ENCODE measurements at regions not wholly inside any gene's neighbourhood (a gene's known extent, or its start where the extent isn't known, plus 50 kb on each side); places are given as distances from the start of the nearest gene placed in this dataset.
A peak's percentile ranks its signal among the peaks of the same experiment; 100 is the strongest.

DNA sequence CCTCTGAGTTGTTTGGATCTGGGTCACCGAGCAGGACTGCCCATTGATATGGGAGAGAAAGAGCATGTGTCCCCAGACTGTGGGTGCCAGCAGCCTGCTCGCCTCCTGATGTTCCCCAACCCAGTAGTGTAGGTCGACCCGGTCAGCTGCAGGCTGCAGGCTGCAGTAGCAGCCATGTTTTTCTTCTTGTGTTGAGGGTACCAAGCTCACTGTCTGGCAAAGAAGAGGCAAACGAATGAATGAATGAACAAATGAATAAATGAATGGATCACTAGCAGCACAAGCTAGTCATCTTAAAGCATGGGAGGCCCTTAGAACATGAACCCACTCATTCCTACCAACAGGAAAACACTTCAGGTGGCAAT, 293.2 kb downstream of the SOX9 start:
- no peak for DNase-seq

DNA sequence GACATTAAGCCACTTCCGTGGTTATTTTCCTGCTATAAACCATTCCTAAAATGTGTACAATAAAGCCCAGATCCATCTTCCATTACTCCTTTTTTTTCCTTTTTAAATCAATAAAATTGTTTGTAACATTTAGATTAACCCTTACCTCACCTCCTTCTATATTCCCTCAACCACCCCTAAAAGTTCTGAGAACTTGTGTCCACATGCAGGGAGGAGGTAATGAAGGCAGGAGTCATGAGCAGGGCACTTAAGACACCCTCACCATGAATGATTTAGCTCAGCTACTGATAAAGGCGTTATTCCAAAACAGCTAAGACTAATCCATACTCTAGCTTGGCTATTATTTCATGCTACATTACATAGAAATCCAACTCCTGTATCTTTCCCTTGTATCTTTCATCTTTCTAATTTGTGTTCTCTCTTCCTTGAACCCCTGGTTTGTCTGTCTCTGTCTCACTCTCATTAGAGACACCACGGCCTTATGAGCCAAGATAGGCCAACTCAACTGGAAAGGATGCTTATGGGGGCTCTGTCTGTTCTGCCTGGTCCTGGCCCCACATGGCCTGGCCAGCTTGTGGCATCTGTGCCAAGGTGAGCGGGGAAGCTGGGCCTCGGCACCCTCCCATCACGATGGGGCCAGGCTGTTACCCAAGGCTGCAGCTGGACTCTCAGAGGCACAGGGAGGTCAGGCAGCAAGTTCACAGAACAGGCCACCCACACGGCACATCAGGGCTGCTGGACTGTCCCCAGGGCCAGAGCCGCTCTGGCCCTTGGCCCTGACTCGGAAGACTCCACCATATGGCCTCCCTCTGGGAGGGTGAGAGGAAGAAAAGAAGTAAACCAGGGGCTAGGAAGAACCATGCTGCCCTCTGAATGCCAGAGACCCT, 294.4 kb downstream of the SOX9 start:
- no peak for DNase-seq

DNA sequence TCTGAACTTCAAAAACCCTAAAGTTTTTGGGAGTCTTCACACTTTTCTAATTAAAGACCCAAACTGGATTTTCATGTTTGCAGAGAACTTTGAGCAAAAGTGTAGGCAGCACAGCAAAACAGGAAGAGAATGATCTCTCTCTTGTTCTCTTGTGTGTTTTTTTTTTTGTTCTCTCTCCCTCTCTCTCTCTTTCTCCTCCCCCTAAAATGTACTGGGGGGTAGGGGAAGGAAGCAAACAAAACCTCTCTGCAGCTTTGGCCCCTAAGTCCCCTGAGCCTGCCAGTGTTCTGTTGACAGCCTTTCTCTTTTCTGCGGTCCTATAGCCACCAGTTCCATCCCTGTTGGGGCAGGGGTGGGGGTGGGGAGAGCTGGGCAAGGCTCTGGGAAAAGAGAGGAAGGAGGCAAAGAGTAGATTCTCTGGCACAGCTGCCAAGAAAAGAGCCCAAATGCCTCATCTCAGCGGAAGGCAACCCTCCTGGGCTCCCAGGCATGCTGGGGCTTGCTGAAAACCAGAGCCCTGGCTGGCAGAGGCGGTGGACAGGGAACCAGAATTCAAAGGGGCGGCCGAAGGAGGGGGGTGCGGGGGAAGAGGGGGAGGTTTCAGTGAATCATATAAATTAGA, 295.3 kb downstream of the SOX9 start:
- peak; percentile 51 for DNase-seq

DNA sequence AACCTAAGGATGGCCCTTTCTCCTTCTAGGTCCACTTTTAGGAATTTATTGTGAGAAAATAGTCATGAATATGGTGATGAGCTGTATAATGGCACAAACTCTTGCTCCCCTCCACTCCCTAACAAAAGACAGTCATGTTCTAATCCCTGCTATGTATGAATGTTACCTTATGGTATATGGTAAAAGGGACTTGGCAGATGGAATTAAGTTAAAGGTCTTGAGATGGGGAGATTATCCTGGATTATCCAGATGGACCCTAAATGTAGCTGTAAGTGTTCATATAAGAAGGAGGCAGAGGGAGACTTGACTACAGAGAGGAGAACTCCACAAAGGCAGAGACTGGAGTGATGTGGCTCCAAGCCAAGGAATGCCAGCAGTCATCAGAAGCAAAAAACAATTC, 296.1 kb downstream of the SOX9 start:
- no peak for DNase-seq

DNA sequence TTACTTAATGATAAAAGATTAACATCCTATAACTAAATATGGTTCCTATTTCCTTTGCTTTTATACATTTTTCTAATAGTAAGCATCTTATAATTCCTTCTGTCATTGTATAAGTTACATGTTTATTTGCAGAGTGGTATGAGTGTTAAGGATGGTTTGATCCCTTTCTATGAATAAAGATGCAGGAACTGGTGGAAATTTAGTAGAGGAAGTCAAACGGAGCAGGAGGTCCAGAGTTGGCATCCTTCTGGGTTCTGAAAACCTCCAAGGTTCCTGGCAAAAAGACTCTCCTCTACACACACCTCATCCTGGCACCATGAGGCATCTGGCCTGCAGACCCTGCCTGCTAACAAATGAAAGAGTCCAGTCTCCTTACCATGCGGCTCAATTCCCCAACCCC, 296.8 kb downstream of the SOX9 start:
- no peak for DNase-seq

DNA sequence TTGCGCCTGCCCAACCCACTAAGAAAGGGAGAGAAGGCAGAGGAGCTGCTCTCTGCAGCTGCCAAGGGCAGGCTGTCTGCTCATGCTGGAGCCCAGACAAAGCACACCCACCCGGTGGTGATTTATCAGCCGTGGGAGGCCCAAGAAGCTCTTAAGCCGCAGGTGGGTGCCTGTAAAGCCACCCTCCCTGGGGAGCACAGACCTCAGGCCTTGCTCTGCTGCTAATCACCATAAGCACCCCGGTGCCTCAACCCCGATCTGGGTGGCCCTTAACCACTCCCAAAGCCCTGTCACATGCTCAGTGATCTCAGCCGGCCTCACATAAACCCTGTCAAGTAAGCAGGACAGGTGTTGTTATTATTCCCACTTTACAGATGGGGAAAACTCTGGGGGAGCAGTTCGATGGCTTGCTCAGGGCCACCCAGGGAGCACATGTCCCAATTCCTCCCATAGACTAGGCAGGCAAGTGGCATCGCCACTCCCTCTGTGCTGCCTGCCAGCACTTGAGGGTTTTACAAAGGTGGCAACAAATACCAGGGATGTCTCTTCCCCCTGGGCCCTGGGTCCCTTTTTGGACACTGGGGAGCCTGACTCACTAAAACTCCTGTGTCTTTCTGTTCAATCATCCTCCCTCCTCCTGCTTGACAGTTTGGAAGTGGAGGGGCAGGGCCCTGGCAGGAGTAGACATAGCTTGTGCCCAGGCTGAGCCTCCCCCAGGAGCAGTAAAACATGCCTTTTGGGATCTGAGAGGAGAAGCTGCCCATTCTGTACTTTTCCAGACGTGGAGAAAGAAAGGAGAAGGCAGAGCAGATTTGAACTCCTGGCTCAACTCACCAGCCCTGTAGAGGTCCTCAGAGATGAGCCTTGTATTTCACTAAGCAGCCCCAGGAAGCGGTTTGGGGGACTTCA, 299.3 kb downstream of the SOX9 start:
- DNase-seq: no peak

DNA sequence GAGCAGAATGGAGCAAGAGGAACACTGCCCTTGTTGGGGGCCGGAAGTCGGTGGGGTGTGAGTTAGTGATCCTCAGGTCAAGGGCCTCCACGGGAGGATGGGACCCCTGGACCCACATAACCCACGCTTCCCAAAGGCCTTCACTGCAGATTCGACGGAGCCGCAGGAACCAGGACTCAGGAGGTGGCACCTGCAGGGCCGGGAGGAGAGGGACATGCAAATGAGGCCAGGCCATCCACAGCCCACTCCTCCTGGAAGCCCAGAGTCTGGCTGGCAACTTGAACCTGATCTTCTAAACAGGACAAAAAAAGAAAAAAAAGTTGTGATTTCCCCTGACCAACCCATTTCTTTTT, 299.9 kb downstream of the SOX9 start:
- DNase-seq: no peak

DNA sequence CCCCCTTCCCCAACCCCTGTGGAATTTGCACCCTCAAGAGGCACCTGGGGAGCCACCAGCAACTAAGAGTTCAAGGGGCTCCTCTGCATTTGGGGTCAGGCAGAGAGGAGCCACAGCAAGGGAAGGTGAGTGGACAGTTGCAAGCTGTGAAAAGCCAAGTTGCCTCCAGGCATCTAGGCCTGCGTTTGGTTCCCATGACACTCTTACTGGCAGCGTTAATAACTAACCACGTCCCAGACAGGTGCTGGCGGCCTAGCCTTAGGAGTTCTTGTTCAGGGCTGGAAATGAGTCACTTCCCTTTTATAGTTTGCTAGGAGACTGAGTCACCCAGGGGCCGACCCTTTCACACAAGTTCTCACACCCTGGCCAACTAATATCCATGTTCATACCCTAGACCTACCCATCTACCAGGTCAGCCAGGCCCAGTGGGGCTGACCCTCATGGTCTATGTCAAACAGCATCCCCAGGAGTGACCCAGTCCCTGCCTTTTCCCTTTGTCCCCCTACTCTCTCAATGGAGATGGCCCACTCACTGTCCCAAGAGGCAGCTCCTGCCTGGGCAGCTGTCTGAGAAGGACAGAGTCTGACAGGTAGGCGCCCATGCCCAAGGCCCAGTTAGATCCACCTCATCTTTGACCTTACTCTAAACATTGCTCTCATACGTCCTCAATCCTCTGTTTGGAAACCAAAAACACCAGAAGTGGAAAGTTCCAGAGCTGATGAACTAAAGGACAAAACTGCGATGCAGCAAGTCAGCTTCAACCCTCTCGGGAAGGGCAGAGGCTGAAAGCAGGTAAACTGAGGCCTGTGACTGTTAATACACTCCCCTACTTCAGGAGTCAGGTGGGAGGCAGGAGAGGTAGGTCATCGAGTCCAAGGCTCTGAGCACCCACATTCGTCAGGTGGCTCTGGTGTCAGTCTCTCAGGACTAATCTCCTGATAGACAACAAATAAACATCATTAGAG, 300.6 kb downstream of the SOX9 start:
- DNase-seq: no peak

DNA sequence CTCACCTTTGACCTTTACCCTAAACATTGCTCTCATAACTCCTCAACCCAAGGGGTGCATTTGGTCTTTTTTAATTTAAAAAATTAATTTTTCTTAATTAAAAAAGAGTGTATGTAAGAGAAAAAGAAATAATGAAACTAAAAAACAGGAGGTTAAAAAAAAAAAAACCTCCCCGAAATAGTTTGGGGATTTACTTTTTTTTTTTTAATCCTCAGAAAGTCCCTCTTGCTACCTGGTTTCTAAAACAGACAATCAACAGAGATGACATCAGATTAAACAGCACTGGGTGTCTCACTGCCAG, 301.3 kb downstream of the SOX9 start:
- DNase-seq: no peak

DNA sequence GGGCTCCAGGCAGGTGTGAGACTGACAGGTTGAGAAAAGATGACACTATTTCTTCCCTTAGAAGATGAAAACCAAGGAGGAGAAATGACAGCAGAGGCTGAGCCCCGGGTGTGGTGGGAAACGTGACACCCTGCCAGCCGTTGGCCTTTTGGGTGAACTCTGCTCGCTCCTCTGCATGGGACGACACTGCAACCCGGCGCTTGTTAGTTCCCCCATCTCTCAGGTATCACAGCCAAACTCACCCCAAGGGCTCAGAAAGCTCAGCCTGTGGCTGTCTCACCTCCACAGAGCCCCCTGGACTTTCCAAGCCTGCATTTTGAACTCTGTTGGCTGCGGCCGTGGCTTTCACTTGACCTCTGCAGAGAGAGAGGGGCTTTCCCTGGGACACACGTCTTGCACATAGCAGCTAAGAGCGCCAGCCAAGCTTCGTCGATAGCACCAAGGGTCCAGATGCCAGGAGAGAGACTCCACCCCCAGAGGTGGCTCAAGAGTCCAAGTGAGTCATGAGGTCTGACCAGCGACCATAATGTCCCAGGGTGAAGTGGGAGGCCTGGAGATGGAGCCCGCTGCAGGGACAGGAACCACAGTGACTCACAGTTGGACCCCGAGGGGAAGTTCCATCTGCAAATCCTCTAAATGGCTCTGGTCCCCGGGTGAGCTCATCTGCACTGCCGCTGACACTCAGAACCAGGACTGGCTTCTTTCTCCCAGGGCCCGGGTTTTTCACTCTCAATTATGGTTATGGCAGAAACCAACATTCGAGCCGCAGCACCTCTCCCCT, 301.9 kb downstream of the SOX9 start:
- DNase-seq: no peak

DNA sequence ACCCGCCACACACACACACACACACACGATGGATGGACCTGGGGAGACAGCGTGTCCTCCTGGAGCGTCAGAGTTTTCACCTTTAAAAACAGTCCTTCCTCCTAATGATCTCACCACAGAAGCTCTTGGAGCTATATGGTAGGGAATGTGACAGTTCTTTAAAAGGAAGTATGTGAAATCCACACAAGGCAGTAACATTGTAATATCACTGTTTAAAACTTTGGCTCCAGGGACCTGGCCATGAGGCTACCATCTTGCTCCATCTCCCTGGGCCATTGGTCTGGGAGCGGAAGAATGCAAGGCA, 302.4 kb downstream of the SOX9 start:
- DNase-seq: no peak

DNA sequence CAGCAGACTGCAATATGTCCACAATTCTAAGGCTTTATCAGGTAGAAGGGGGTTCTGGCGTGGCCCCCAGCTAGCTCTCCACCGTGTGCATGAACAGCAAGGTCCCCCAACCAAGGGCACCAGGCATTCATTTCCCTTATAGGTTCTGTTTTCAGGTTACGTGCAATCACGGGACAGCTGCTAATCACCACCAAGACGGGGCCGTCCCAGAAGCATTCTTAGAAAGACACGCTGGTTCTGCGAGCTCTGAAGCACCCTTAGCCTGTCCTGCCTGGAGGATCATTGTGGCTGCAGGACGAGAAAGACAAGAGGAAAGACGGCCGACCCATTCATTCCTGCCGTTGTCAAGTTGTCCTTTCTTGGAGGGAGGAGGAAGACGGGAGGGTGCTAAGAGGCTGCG, 302.9 kb downstream of the SOX9 start:
- DNase-seq: no peak

DNA sequence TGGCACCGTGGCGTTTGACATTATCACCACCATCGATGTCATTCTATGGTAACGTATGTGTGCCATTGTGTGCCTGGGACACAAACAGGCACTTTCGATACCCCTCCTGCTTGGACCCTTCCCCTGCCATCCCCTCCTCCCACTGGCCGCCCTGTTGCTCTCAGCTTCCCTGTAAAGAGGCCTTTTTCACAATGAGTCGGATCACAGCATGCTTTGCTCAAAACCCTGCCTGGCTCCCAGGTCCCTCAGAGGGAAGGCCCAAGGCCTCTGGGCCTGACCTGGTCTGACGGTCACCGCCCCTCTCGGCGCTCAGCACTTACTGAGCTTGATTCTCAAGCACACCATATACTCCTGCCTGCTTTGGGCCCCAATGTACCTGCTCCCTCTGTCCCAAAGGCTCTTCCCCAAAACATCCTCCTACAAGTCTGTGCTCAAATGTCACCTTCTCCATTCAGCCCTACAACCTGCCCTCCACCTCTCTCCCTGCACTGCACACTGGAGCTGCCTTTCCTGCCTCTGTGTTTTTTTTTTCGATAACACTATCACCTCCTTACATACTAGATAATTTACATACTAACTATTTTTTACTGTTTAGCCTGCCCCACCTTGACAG, 303.8 kb downstream of the SOX9 start:
- DNase-seq: no peak

DNA sequence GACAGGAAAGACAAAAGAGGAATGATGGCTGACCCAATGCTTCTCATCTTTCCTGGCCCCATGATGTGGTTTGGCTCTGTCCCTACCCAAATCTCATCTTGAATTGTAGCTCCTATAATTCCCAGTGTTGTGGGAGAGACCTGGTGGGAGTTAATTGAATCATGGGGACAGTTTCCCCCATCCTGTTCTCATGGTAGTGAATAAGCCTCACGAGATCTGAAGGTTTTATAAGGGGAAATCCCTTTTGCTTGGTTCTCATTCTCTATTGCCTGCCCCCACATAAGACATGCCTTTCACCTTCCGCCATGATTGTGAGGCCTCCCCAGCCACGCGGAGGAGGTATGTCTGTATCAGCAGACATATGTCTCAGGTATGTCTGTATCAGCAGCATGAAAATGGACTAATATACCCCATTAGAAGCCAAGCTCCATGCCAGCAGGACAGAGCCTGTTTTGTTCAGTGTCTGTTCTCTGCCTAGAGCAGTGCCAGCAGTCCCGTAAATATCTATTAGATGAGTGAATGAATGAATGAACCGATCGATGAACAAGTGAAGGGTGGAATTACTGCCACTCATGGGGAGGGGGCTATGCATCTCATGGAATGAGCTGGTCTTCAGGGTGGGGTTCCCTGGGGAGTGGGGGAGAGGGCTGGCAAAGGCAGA, 304.4 kb downstream of the SOX9 start:
- no peak for DNase-seq

DNA sequence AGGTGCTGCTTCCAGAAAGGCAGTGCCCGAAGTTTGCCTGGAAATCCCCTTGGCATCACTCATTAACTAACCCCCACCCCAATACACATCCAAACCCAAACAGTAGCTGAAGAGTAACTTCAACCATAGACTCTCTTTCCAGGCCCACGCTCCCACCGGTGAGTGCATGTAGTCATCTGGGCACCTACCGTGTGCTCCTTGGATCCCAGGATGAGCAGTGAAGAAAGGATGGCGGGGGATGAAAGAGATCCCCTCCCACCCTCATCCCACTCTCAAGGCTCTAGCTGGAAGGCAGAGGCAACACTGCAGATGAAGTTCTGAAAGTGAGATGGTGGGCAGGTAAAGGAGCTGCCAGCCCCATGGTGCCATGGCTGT, 305.0 kb downstream of the SOX9 start:
- no peak for DNase-seq

DNA sequence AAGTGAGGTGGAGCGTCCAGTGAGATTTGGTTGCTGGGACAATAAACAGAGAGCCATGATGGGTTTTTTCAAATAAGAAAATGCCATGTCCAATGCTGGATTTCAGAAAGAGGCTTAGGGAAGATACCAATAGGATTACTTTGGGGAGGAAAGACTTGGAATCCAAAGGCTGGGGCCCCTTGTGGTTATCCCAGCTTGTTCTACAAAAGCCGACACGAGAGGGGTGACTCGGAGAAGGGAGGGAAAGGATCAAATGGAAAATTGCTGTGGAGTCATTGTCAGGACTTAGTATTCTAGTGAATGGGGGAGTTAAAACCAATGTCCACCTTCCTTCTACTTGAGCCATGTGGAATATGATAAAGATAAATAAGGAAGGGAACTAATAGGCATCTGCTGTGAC, 305.5 kb downstream of the SOX9 start:
- DNase-seq: no peak

DNA sequence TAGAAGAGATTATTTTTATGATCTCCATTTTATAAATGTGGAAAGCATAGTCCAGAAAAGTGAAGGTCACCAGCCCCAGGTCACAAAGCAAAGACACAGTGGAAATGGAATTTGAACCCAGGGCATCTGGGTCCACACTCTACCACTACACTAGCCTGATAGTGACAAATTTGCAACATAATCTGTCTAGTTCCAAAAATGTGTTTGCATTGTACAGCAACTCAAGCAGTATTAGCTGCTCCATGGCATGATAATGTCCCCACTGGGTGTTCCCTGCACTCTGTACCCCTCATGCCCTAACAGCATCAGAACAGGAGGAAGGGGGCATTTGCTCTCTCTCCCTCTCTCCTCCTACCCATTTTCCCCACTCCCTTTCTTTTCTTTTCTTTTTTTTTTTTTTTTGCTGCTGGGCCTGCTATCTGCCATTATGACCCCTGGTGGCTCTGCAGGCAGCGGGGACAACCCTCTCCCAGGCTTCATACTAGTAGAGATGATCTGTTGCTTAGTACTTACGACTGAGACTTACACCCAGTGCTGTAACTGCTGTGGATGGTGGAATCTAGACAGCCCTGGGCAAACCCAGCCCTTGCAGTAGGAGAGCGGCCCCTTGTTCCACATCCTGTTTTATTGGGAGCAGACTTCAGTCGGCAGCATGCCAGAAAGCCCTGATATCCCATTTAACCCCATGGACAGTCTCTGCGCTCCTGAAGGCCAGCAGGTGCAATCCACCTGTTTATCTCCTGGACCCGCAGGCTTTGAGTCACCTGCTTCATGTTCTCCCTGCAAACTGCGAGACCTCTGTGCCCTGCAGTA, 306.3 kb downstream of the SOX9 start:
- peak; percentile 86 for DNase-seq

DNA sequence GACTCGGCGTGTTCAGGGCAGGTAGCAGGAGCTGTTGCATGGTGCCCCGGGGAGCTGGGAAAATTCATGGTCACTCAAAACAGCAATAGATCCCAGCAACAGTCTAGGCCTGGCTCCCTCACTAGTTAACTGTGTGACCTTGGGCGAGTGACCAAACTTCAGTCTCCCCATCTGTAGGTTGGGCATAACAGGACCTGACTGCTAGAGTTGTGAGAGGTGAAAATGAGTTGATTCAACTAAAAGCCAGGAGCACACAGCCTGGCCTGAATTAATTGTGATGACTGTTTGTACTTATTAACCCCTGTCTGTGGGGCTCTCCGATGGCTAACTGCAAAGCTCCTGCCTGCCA, 306.9 kb downstream of the SOX9 start:
- no peak for DNase-seq

DNA sequence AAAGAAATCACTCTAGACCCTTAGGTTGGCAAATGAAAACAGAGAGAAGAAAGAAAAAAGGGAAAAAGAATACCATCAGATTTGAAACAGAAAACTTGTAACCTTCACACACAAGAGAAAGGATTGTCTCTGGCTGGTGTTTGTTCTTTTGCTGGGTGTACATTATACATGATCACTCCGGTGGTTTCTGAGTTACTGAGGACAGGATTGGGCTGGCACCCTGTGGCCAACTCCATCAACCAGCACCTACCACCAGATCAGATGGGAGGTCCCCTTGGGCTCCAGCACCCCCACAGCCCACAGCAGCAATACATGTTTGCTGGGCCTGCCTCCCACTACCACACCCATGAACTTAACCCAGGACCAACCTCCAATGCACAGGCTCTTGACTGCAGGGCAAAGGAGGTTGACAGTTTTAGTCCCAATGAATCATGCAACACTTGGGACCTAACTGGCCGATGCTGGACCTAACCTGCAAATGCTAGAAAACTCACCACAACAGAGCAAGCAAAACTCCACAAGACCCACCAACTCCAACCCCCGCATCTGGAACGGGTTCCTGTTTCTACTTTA, 308.3 kb downstream of the SOX9 start:
- DNase-seq: no peak
